GM12878 (cell line): ENCODE measurements at regions not wholly inside any gene's neighbourhood (a gene's known extent, or its start where the extent isn't known, plus 50 kb on each side); places are given as distances from the start of the nearest gene placed in this dataset.

Source experiments
- ATAC-seq: fragments of 200-7000 bp; cut with Tn5 transposase; 3 replicates; pipeline ENCODE4 v1.9.1; 2020; ENCODE audit warnings: mild to moderate bottlenecking, moderate library complexity
- BruUV-seq: library from RNA; stranded (reverse); fragments of 400-500 nt; replicated peaks from 2 replicates; lab custom pipeline; 2021; lab: Mats Ljungman, UMichigan
- CTCF ChIA-PET: fragments of 300-600 bp; sonication (Branson Sonifier 250); formaldehyde crosslinking; extraction: SDS; loops from one replicate; lab custom pipeline; 2021; ENCODE audit warnings: inconsistent platforms; lab: Yijun Ruan, JAX
- POLR2A ChIA-PET: fragments of 350-600 bp; formaldehyde crosslinking; extraction: SDS; loops from one replicate; lab custom pipeline; 2021; ENCODE audit warnings: inconsistent platforms; lab: Charles Lee
- RAD21 ChIA-PET: fragments of 300-600 bp; sonication (Branson Sonifier 250); formaldehyde crosslinking; loops from one replicate; lab custom pipeline; 2023; ENCODE audit warnings: antibody characterized with exemption; ENCODE audit not compliant: unreplicated experiment; lab: Charles Lee
- SMC1A ChIA-PET: fragments of 300-600 bp; sonication (Branson Sonifier 250); formaldehyde crosslinking; loops from one replicate; lab custom pipeline; 2023; ENCODE audit not compliant: unreplicated experiment, uncharacterized antibody; lab: Charles Lee
- DNase-seq: peaks from one replicate; pipeline ENCODE4 v3.0.0-alpha.2; 2011; ENCODE audit warnings: low read depth, low spot score
- FAIRE-seq: peaks from 3 replicates; lab custom pipeline; 2011; peaks lifted over from hg19 to GRCh38; lab: Jason Lieb, UNC
- H2AFZ ChIP-seq: 2 replicates; pipeline ENCODE4 v1.6.0; 2011; ENCODE audit warnings: low read depth, low read length, control low read depth; ENCODE audit not compliant: control insufficient read depth
- H3K27ac ChIP-seq: 2 replicates; pipeline ENCODE4 v1.5.1; 2011; ENCODE audit warnings: control low read depth; ENCODE audit not compliant: control insufficient read depth, insufficient read depth
- H3K27me3 ChIP-seq, 2 experiments: replicated peaks in 1 of 2; 2 replicates each; pipeline versions ENCODE4 v1.6.0 to v1.6.1; 2011; ENCODE audit warnings: low read length in 1 of 2; ENCODE audit not compliant: control insufficient read depth in 2 of 2, insufficient read depth in 2 of 2
- H3K36me3 ChIP-seq, 2 experiments: 2 replicates each; pipeline ENCODE4 v1.5.1; 2011; ENCODE audit warnings: low read length in 1 of 2; ENCODE audit not compliant: control insufficient read depth in 2 of 2, insufficient read depth in 2 of 2
- H3K4me1 ChIP-seq: 2 replicates; pipeline ENCODE4 v1.6.1; 2011; ENCODE audit warnings: mild to moderate bottlenecking, low read length, moderate library complexity, mixed read lengths; ENCODE audit not compliant: control insufficient read depth, insufficient read depth
- H3K4me2 ChIP-seq: 2 replicates; pipeline ENCODE4 v1.6.0; 2011; ENCODE audit warnings: control low read depth; ENCODE audit not compliant: control insufficient read depth, insufficient read depth
- H3K4me3 ChIP-seq: fragments of 200-600 bp; sonication (generic); 2 replicates; pipeline ENCODE4 v1.5.1; 2016
- H3K79me2 ChIP-seq: 2 replicates; pipeline ENCODE4 v1.6.0; 2011; ENCODE audit warnings: low read length; ENCODE audit not compliant: control insufficient read depth, insufficient read depth
- H3K9ac ChIP-seq: 2 replicates; pipeline ENCODE4 v1.8.0; 2011; ENCODE audit warnings: low read length, control low read depth, mixed read lengths; ENCODE audit not compliant: control insufficient read depth, insufficient read depth
- H3K9me3 ChIP-seq: replicated peaks from 3 replicates; pipeline ENCODE4 v1.5.1; 2011; ENCODE audit warnings: mild to moderate bottlenecking, low read length; ENCODE audit not compliant: control insufficient read depth, insufficient read depth
- H4K20me1 ChIP-seq: 2 replicates; pipeline ENCODE4 v1.6.0; 2011; ENCODE audit not compliant: control insufficient read depth, insufficient read depth
- CEBPZ ChIP-seq: fragments of 150-350 bp; IDR thresholded peaks from 2 replicates; pipeline ENCODE4 v1.6.1; 2016; ENCODE audit warnings: low read depth, low read length
- NKRF ChIP-seq: fragments of 450-650 bp; conservative IDR thresholded peaks from 2 replicates; pipeline ENCODE4 v1.6.1; 2017; ENCODE audit warnings: mild to moderate bottlenecking, moderate library complexity
- SPI1 ChIP-seq: IDR thresholded peaks from 2 replicates; pipeline ENCODE4 v1.6.1; 2011; ENCODE audit warnings: low read depth, mild to moderate bottlenecking, low read length, moderate library complexity, borderline replicate concordance; ENCODE audit not compliant: insufficient read depth
- ZNF592 ChIP-seq: fragments of 450-650 bp; IDR thresholded peaks from 2 replicates; pipeline ENCODE4 v1.6.1; 2017; ENCODE audit warnings: mild to moderate bottlenecking, moderate library complexity
- WGBS: methylation state at CpG from one replicate; pipeline ENCODE4 v1.1.6; 2016; ENCODE audit warnings: low lambda C conversion rate; ENCODE audit not compliant: insufficient replicate concordance, insufficient coverage; ENCODE audit errors: missing lambda C conversion rate; 5-methylcytosine and 5-hydroxymethylcytosine counted together
- in situ Hi-C: fragments of 300-500 bp; cut with MboI; formaldehyde crosslinking; loops from 9 replicates; pipeline ENCODE4 v1.14.3; 2018; ENCODE audit warnings: mixed read lengths
- intact Hi-C: fragments of 100-400 bp; cut with micrococcal nuclease; formaldehyde crosslinking; loops from one replicate; pipeline ENCODE4 v1.14.2; 2022; ENCODE audit not compliant: unreplicated experiment

- H3K4me3 ChIP-seq, result no peak overlapping the region
- no peak for FAIRE-seq
- no peak overlapping the region for H3K4me2 ChIP-seq
- no peaks in the 10 kb centered on the region for H3K36me3 ChIP-seq
- ChIA-PET POLR2A (no interaction called here), CTCF (interaction anchor here (0.7 to 1.0 kb wide), 2 partner anchors 38 to 40 kb away, joined by 3 read pairs; no protein-coding TSS in a partner anchor), RAD21 (no interaction called here), SMC1A (no interaction called here)
- no peak for ATAC-seq
- intact Hi-C loops, result no loop called here
- TF ChIP-seq SPI1, result no peak
- TF ChIP-seq NKRF, result no peak
- no peak for TF ChIP-seq CEBPZ
- TF ChIP-seq ZNF592, result no peak
- H3K9me3 ChIP-seq, result no peaks in the 10 kb centered on the region
- H3K27ac ChIP-seq, result no peak overlapping the region
- no peaks in the 10 kb centered on the region for H3K27me3 ChIP-seq
- no peaks in the 10 kb centered on the region for H4K20me1 ChIP-seq
- H3K9ac ChIP-seq, result no peak overlapping the region
- no peak for DNase-seq
- BruUV-seq, result no TSS peak
- in situ Hi-C loops, result no loop called here
- H3K79me2 ChIP-seq, result no peaks in the 10 kb centered on the region
- 38% methylated on average over 3 of the region's 3 CpGs for WGBS
- no peaks in the 10 kb centered on the region for H3K4me1 ChIP-seq
- H2AFZ ChIP-seq, result no peak overlapping the region
Measured at GRCh38 chr6:120405947-120406346, 928.3 kb downstream of the TBC1D32 start.
